ENCODE measurements at regions not wholly inside any gene's neighbourhood (a gene's known extent, or its start where the extent isn't known, plus 50 kb on each side); places are given as distances from the start of the nearest gene placed in this dataset.

GRCh38 chr9:108377382-108377781, 478.4 kb downstream of the ACTL7B start:
- WGBS, 2 donors (ENCODE audit: low coverage in 1 of 2) = 0 to 53% methylated on average over 1 to 3 of the region's 3 CpGs
- in situ Hi-C loops (cut with MboI; ENCODE audit: low pct_ligation_motif_present in 1 of 4, low pct_unique_long_range_greater_than_20kb in 1 of 4, low sequenced_read_pairs in 3 of 4) (no loop called here), intact Hi-C loops (cut with DNase I; ENCODE audit: low total_unique reads) (no loop called here)
- Histone ChIP-seq H3K36me3 (no peaks in the 10 kb centered on the region), H3K4me3 (no peak overlapping the region), H3K27ac (no peak overlapping the region), H3K4me1 (no peaks in the 10 kb centered on the region), H3K27me3 (no peaks in the 10 kb centered on the region), H3K9me3 (no peaks in the 10 kb centered on the region)
- TF ChIP-seq POLR2AphosphoS5 (IDR thresholded peaks at IDR 0.05) (no peak), EP300 (IDR thresholded peaks at IDR 0.05; ENCODE audit: low read depth) (no peak), POLR2A (IDR thresholded peaks at IDR 0.05) (no peak), CTCF (IDR thresholded peaks at IDR 0.05) (no peak)
- no peak for DNase-seq

- no peaks in the 10 kb centered on the region for H3K36me3 ChIP-seq
Observed at GRCh38 chr9:108376140-108376539, 479.6 kb downstream of the ACTL7B start.

GRCh38 chr9:108374626-108375025, 481.2 kb downstream of the ACTL7B start:
- no peak for TF ChIP-seq POLR2A (IDR thresholded peaks at IDR 0.05)
- no peak for TF ChIP-seq POLR2AphosphoS5 (IDR thresholded peaks at IDR 0.05)
- no peak for TF ChIP-seq EP300 (IDR thresholded peaks at IDR 0.05; ENCODE audit: low read depth)
- no peak for TF ChIP-seq CTCF (IDR thresholded peaks at IDR 0.05)
- H3K27ac ChIP-seq = no peak overlapping the region
- no peaks in the 10 kb centered on the region for H3K27me3 ChIP-seq
- in situ Hi-C loops (cut with MboI; ENCODE audit: low pct_ligation_motif_present in 1 of 4, low pct_unique_long_range_greater_than_20kb in 1 of 4, low sequenced_read_pairs in 3 of 4) (no loop called here), intact Hi-C loops (cut with DNase I; ENCODE audit: low total_unique reads) (no loop called here)
- H3K4me3 ChIP-seq = no peak overlapping the region
- DNase-seq = no peak
- H3K36me3 ChIP-seq = no peaks in the 10 kb centered on the region
- H3K4me1 ChIP-seq = no peaks in the 10 kb centered on the region
- no peaks in the 10 kb centered on the region for H3K9me3 ChIP-seq

More at GRCh38 chr9:108376140-108376539, 479.6 kb downstream of the ACTL7B start:
- in situ Hi-C loops (cut with MboI; ENCODE audit: low pct_ligation_motif_present in 1 of 4, low pct_unique_long_range_greater_than_20kb in 1 of 4, low sequenced_read_pairs in 3 of 4) (no loop called here), intact Hi-C loops (cut with DNase I; ENCODE audit: low total_unique reads) (no loop called here)
- H3K9me3 ChIP-seq = no peaks in the 10 kb centered on the region
- H3K4me3 ChIP-seq = no peak overlapping the region
- no peak overlapping the region for H3K27ac ChIP-seq
- no peak for DNase-seq
- H3K4me1 ChIP-seq = no peaks in the 10 kb centered on the region
- no peaks in the 10 kb centered on the region for H3K27me3 ChIP-seq
- TF ChIP-seq EP300 (IDR thresholded peaks at IDR 0.05; ENCODE audit: low read depth) (no peak), CTCF (IDR thresholded peaks at IDR 0.05) (no peak), POLR2A (IDR thresholded peaks at IDR 0.05) (no peak), POLR2AphosphoS5 (IDR thresholded peaks at IDR 0.05) (no peak)

- H3K4me1 ChIP-seq = no peaks in the 10 kb centered on the region
- intact Hi-C loops (cut with DNase I; ENCODE audit: low total_unique reads) = no loop called here
- no peak for DNase-seq
- in situ Hi-C loops (cut with MboI; ENCODE audit: low pct_ligation_motif_present in 1 of 4, low pct_unique_long_range_greater_than_20kb in 1 of 4, low sequenced_read_pairs in 3 of 4) = no loop called here
- no peak overlapping the region for H3K4me3 ChIP-seq
- no peaks in the 10 kb centered on the region for H3K36me3 ChIP-seq
- no peak overlapping the region for H3K27ac ChIP-seq
- TF ChIP-seq POLR2A (IDR thresholded peaks at IDR 0.05) (no peak), POLR2AphosphoS5 (IDR thresholded peaks at IDR 0.05) (no peak), EP300 (IDR thresholded peaks at IDR 0.05; ENCODE audit: low read depth) (no peak), CTCF (IDR thresholded peaks at IDR 0.05) (no peak)
- H3K27me3 ChIP-seq = no peaks in the 10 kb centered on the region
- H3K9me3 ChIP-seq = no peaks in the 10 kb centered on the region
Observed at GRCh38 chr9:108367188-108367587, 488.6 kb downstream of the ACTL7B start.

Measured in transverse colon (tissue), 4 donors.